Amniotic epithelial cell (primary cell): ENCODE measurements at regions not wholly inside any gene's neighbourhood (a gene's known extent, or its start where the extent isn't known, plus 50 kb on each side); places are given as distances from the start of the nearest gene placed in this dataset.
A peak's percentile ranks its signal among the peaks of the same experiment; 100 is the strongest.
"Not testable (repeated sequence)": the region's sequence is repeated elsewhere in the genome, so short reads cannot be mapped to it uniquely, and the experiment has no call there.

Source experiments
- DNase-seq: peaks from one replicate; pipeline ENCODE4 v3.0.0-alpha.2; 2010; ENCODE audit warnings: low read depth

- not testable (repeated sequence) for DNase-seq
These were observed 58.8 kb upstream of the ANKRD30BL start for GRCh38 chr2:132220589-132220988.

- not testable (repeated sequence) for DNase-seq
These were observed 60.1 kb upstream of the ANKRD30BL start for GRCh38 chr2:132221886-132222285.

DNA sequence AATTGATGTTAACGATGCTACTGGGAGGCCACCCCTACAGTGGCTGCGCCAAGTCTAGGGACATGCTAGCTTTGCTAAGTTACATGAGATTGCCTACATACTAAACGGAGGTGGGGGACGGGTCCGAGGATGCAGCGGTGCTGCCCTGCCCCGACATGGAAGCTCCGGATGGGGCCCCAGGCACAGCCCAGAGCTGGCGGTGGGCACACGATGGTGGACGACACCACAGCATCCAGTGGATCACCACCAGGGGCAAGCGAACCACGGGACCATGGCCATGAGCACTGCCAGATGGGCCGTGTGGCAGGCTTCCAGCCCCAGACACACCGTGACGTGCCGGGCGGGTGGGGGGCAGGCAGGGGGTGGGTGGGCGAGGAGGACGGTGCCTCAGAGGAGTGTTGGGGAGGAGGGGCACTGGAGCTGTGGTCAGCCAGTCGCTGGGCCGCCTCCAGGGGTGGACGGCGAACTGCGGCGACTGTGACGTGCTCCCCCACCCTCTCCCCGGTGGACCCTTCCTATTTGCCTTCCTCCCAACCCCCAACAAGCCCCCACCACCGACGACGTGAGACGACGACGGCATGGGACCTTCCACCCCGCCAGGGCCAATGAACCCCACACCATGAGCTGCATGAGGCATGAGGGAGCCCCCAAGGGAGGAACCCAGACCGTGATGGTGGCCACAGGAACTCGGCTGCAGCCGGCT, 90.6 kb upstream of the ANKRD30BL start:
- no peak for DNase-seq

DNA sequence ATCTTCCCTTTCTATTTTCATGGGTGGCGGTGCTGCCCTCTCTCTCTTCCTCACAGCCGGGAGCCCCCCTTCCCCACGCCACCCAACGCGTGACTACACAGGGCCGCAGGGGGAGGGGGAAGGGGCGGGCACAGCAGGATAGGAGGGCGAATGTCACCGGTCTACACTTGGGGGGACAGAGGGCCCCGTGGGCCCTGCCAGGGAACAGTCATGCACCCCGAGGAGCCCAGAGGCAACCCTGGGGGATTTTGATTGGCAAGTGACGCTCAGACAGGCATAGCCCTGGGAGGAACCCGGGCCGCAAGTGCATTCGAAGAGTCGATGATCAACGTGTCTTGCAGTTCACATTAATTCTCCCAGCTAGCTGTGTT, 91.1 kb upstream of the ANKRD30BL start:
- DNase-seq, result no peak

- DNase-seq, result no peak
These were observed 91.9 kb upstream of the ANKRD30BL start for GRCh38 chr2:132253496-132254305.

- not testable (repeated sequence) for DNase-seq
These were observed 92.7 kb upstream of the ANKRD30BL start for GRCh38 chr2:132254306-132254919.

DNA sequence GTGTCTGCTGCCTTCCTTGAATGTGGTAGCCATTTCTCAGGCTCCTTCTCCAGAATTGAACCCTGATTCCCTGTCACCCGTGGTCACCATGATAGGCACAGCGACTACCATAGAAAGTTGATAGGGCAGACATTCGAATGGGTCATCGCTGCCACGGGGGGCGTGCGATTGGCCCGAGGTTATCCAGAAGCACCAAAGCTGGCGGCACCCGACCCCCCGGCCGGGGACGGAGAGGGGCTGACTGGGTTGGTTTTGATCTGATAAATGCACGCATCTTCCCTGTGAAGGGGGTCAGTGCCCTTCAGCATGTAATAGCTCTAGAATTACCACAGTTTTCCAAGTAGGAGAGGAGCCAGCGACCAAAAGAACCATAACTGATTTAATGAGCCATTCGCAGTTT, 94.0 kb upstream of the ANKRD30BL start:
- DNase-seq, result no peak

DNA sequence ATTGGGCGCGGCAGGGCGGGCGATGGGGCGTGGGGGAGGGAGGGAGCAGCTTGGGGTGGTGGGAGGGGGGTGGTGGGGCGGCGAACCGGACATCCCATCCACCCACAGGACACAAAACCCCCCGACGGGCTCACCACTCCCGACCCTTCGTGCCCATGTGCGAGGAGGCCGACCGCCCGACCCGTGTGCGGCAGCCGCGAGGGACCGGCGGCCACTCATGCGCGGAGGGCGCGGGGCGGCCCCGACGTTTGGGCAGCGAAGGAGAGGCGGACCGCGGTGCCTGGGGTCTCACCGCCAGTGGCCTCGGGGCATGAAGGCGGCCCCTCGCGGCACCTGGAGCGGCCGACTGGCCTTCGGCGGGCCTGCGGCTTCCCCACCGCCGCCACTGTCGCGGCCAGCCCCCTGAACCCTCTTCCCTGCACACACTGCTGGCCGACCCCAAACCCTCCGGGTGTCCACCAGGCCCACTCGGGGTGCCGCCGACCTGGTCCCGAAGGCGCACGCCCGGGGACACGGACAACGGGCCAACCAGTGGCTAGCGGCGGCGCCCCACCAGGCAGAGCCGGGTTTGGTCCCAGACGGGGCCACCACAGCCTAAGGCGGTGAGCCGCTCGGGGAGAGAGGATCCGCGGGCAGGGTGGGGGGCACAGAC, 94.6 kb upstream of the ANKRD30BL start:
- no peak for DNase-seq

DNA sequence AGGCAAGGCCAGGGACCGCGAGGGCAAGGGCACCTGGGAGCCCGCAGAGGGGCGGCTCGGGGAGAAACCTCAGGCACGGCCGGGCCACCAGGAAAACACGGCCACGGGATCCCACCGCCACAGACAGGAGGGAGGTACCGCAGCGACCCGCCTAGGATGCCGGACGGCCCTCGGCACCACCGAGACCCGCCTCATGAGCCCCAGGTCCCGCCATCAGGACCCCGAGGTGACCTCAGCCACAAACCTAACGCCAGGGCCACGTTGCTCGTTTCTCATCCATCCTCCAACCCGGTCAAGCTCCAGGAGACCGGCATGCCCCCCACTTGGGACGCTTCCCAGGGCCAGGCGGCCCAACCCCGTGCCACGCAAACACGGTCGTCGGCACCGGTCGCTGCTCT, 95.2 kb upstream of the ANKRD30BL start:
- DNase-seq, result not testable (repeated sequence)

DNA sequence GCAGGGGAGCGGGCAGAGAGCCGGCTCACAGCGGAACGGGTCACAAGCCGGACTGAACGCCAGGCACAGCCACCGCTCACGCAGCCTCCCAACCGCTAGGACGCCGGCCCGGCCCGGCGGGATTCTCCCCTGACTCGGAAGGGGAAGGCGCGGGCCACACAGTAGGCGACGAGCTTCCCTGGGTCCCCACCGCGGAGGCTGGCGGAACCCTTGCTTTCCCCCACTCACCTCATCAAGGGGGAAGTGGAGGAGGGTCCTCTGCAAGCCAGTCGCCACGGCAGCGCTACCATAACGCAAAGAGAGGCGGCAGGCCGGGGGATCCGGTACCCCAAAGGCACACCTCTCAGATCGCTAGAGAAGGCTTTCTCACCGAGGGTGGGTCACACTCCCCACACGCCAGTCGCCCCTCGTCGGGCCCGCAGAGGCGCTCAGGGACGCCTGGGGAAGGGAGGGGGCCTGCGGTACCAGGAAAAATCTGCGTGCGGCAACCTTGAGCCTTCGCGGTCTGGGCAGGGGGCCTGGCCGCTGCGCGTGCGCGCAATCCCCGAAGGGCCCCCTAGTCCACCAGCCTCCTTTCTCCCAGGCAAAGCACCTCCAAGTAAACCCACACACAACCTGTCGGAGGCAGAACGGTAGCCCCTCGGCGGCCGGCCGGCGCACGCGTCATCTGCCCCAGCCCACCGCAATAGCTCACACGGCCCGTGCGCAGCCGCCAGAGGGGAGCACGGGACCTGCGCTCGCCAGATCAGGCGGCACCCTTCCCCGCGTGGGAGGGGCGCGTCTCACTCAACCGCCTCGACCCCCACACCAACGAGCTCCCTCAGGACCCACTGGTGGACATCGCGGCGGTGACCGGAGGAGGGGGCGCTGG, 95.8 kb upstream of the ANKRD30BL start:
- DNase-seq, result not testable (repeated sequence)

GRCh38 chr2:132259276-132259675, 97.5 kb upstream of the ANKRD30BL start:
- not testable (repeated sequence) for DNase-seq

GRCh38 chr2:132265595-132265994, 103.8 kb upstream of the ANKRD30BL start:
- not testable (repeated sequence) for DNase-seq

GRCh38 chr2:132267105-132267497, 105.3 kb upstream of the ANKRD30BL start:
- no peak for DNase-seq

DNA sequence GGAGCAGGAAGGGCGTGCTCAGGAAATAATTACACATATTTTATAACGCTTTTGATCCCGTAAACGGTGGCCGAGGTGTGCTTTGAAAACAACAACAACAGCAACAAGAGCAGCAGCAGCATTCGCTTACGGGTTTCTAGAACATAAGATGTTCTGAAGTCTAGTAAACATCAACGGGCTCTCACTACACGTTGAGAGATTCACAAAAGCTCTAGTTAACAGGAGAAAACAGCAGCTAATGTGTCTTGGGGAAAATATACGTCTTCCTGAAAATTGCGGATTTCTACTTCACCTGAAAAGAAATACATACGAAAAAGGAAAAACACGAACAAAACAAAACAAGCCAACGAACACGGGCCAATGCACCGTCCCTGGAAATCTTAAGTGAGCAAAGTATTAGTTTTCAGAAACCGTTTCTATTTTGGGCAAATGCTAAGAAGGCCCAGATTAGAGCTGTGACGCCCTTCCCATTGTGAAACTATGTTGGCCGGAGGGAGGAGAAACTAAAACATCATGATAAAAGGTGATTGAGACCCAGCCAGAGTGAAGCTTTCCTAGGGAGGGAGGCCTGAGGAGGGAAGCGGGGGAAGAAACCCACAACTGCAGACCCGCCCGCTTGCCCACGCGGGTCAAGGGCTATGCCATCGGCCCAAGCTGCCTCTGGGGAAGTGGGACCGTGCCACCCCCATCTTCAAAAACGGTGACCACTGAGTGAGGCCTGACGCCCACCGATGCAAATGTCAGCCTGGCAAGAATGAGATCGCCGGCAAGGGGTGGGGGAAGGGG, 105.9 kb upstream of the ANKRD30BL start:
- peak; percentile 38 for DNase-seq

- peak; percentile 22 for DNase-seq
These were observed 106.7 kb upstream of the ANKRD30BL start for GRCh38 chr2:132268284-132268976.

GRCh38 chr2:132268977-132269523, 107.3 kb upstream of the ANKRD30BL start:
- DNase-seq, result no peak

DNA sequence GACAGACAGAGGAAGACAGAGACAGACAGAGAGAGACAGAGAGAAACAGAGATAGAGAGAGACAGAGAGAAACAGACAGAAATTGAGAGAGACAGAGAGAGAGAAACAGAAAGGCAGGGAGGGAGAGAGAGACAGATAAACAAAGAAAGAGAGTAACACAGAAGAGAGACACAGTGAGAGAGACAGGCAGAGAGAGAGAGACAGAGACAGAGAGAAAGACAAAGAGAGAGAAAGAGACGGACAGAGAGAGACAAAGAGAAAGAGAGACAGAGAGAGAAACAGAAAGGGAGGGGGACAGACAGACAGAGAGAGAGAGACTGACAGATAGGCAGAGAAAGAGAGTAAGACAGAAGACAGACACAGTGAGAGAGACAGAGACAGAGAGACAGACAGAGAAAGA, 108.5 kb upstream of the ANKRD30BL start:
- no peak for DNase-seq

- no peak for DNase-seq
These were observed 109.3 kb upstream of the ANKRD30BL start for GRCh38 chr2:132270981-132271546.

DNA sequence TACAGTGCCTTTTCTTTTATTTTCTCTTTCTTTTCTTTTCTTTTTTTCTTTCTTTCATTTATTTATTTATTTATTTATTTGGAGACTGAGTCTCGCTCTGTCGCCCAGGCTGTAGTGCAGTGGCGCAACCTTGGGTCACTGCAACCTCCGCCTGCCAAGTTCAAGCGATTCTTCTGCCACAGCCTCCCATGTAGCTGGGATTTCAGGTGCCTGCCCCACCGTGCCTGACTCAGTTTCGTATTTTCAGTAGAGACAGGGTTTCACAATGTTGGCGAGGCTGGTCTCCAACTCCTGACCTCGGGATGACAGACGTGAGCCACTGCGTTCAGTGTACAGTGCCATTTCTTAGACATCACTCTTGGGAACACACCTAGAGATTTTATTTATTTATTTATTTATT, 110.0 kb upstream of the ANKRD30BL start:
- not testable (repeated sequence) for DNase-seq
